Tibial nerve (tissue), 4 donors: ENCODE measurements at regions not wholly inside any gene's neighbourhood (a gene's known extent, or its start where the extent isn't known, plus 50 kb on each side); places are given as distances from the start of the nearest gene placed in this dataset.

Source experiments
- DNase-seq, 2 donors: peaks; one replicate each; pipeline ENCODE4 v3.0.0-alpha.2; 2019; ENCODE audit warnings: low spot score in 2 of 2
- H3K27ac ChIP-seq, 4 donors: fragments of 200-600 bp; sonication (generic) in 3 of 4; one replicate each; pipeline ENCODE4 v1.5.1; 2017 to 2019; ENCODE audit warnings: mild to moderate bottlenecking in 1 of 4
- H3K27me3 ChIP-seq, 2 donors: fragments of 200-600 bp; sonication (generic) in 1 of 2; one replicate each; pipeline versions ENCODE4 v1.5.1 to v1.6.0; 2017 to 2019
- H3K36me3 ChIP-seq, 3 donors: fragments of 200-600 bp; sonication (generic); one replicate each; pipeline ENCODE4 v1.5.1; 2018 to 2019
- H3K4me1 ChIP-seq, 4 donors: fragments of 200-600 bp; sonication (generic) in 3 of 4; one replicate each; pipeline ENCODE4 v1.5.1; 2017 to 2019
- H3K4me3 ChIP-seq, 4 donors: fragments of 200-600 bp; sonication (generic) in 3 of 4; one replicate each; pipeline ENCODE4 v1.5.1; 2017 to 2019; ENCODE audit warnings: mild to moderate bottlenecking in 1 of 4, moderate library complexity in 1 of 4
- H3K9me3 ChIP-seq, 4 donors: fragments of 200-600 bp; sonication (generic) in 3 of 4; one replicate each; pipeline ENCODE4 v1.5.1; 2017 to 2019
- EP300 ChIP-seq, 2 donors: sonication (generic); formaldehyde crosslinking; IDR thresholded peaks; one replicate each; pipeline ENCODE4 v1.6.1; 2017; ENCODE audit warnings: antibody characterized with exemption in 2 of 2, mild to moderate bottlenecking in 1 of 2
- POLR2A ChIP-seq, 2 donors: fragments of 450-650 bp; IDR thresholded peaks; one replicate each; pipeline ENCODE4 v1.6.1; 2017; ENCODE audit warnings: antibody characterized with exemption in 2 of 2, mild to moderate bottlenecking in 2 of 2, moderate library complexity in 2 of 2
- WGBS, 2 donors: methylation state at CpG; one replicate each; pipeline ENCODE4 v1.1.5; 2018; 5-methylcytosine and 5-hydroxymethylcytosine counted together
- TF ChIP-seq, protein P1 (sequence below), 5 experiments: fragments of 200-600 bp in 3 of 5; fragments of 450-650 bp in 2 of 5; sonication (generic) in 3 of 5; IDR thresholded peaks; one replicate each; pipeline ENCODE4 v1.5.1; 2016 to 2019; ENCODE audit warnings: antibody characterized with exemption in 5 of 5, mild to moderate bottlenecking in 3 of 5, moderate library complexity in 2 of 5

DNA sequence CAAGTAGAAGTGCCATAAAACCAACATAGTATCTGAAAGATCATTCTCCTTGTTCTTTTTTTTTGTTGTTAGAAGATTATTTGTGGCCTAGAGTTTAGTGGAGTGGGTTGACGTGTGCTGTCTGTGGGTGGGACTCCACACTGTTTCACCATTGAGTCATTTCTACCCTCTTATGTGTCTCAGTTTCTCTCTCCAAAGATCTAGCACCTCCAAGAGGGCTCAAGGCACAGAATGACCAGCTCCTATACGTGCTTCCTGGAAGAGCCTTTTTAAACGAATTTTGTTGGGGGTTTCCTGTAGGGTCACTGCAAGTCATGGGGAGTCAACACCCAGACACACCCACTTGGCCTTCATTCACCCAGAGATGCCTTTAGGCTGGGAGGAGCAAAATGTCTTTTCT, 150.1 kb downstream of the KLF8 start:
- no peaks in the 10 kb centered on the region for H3K36me3 ChIP-seq
- no peak overlapping the region for H3K4me3 ChIP-seq
- no peak overlapping the region for H3K27ac ChIP-seq
- no peaks in the 10 kb centered on the region for H3K4me1 ChIP-seq
- WGBS, 2 donors, result 40 to 42% methylated on average over 3 of the region's 3 CpGs
- no peaks in the 10 kb centered on the region for H3K27me3 ChIP-seq
- H3K9me3 ChIP-seq, result no peaks in the 10 kb centered on the region
- no peak for TF ChIP-seq EP300 (IDR thresholded peaks at IDR 0.05)
- TF ChIP-seq, protein P1, sequence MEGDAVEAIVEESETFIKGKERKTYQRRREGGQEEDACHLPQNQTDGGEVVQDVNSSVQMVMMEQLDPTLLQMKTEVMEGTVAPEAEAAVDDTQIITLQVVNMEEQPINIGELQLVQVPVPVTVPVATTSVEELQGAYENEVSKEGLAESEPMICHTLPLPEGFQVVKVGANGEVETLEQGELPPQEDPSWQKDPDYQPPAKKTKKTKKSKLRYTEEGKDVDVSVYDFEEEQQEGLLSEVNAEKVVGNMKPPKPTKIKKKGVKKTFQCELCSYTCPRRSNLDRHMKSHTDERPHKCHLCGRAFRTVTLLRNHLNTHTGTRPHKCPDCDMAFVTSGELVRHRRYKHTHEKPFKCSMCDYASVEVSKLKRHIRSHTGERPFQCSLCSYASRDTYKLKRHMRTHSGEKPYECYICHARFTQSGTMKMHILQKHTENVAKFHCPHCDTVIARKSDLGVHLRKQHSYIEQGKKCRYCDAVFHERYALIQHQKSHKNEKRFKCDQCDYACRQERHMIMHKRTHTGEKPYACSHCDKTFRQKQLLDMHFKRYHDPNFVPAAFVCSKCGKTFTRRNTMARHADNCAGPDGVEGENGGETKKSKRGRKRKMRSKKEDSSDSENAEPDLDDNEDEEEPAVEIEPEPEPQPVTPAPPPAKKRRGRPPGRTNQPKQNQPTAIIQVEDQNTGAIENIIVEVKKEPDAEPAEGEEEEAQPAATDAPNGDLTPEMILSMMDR (IDR thresholded peaks at IDR 0.05), result no peak
- TF ChIP-seq POLR2A (IDR thresholded peaks at IDR 0.05), result no peak
- no peak for DNase-seq

DNA sequence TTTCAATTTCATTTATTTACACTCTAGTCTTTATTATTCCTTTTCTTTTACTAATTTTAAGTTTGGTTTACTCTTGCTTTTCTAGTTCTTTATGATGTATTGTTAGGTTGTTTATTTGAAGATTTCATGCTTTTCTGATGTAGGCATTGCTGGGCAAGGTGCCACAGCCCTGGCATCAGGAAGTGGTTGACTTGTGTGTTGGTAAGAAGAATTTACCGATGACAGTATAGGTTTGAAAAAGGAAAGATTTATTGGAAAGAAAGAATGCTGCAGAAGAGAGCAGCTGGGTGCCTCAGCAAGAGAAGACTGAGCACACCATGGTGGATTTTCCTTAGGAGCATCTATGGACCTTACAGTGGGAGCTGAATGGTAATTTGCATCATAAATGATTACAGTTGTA, 153.2 kb downstream of the KLF8 start:
- 74 to 80% methylated on average over 1 of the region's 1 CpG for WGBS, 2 donors
- DNase-seq, result no peak
- no peak overlapping the region for H3K4me3 ChIP-seq
- H3K9me3 ChIP-seq, result no peaks in the 10 kb centered on the region
- no peaks in the 10 kb centered on the region for H3K4me1 ChIP-seq
- no peaks in the 10 kb centered on the region for H3K36me3 ChIP-seq
- H3K27me3 ChIP-seq, result no peaks in the 10 kb centered on the region
- no peak overlapping the region for H3K27ac ChIP-seq
- TF ChIP-seq POLR2A (IDR thresholded peaks at IDR 0.05) (no peak), EP300 (IDR thresholded peaks at IDR 0.05) (no peak)

DNA sequence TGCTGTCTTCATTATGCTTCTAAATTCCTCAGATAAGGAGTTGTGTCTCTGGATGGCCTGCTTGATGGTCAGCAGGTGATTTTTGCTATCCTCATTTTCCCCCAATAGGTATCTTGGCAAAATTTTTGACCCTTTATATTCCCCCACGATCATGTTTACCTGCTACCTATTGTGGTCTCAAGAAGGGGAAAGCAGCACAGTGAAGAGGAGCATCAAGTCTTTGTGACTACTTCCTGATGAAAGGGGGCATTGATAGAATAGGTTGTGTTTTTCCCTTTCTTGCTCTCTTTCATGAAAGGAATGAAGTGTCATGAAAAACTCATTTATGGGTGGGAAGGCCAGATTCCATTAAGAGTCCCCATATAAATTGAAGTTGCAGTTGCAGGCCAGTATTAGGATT, 153.8 kb downstream of the KLF8 start:
- DNase-seq, result no peak
- Histone ChIP-seq H3K4me1 (no peaks in the 10 kb centered on the region), H3K27me3 (no peaks in the 10 kb centered on the region), H3K36me3 (no peaks in the 10 kb centered on the region), H3K4me3 (no peak overlapping the region), H3K9me3 (no peaks in the 10 kb centered on the region), H3K27ac (no peak overlapping the region)
- WGBS, 2 donors, result 33 to 59% methylated on average over 1 of the region's 1 CpG
- TF ChIP-seq EP300 (IDR thresholded peaks at IDR 0.05), result no peak
- TF ChIP-seq POLR2A (IDR thresholded peaks at IDR 0.05), result no peak
- TF ChIP-seq, protein P1 (IDR thresholded peaks at IDR 0.05), result no peak

DNA sequence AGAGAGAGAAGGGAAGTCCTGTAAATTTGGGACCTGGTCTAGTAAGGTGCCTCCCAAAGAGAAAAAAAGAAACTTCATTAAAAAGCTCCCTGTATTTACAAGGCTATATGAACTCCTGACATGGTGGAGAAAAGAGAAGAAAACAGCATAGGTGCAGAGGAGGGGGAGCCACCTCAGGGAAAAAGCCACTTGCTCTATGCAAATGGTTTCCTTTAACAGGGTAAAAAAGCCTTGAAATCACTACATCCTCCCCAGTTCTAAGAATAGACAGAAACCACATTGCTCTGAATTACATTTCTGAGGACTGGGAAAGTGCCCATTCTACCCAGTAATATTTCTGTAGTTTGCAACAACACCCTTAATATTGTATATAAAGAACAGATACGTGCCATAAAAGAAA, 165.5 kb downstream of the KLF8 start:
- Histone ChIP-seq H3K9me3 (no peaks in the 10 kb centered on the region), H3K27me3 (no peaks in the 10 kb centered on the region), H3K36me3 (no peaks in the 10 kb centered on the region), H3K4me3 (no peak overlapping the region), H3K27ac (no peak overlapping the region), H3K4me1 (no peaks in the 10 kb centered on the region)
- 60 to 76% methylated on average over 1 of the region's 1 CpG for WGBS, 2 donors
- no peak for DNase-seq
- TF ChIP-seq EP300 (IDR thresholded peaks at IDR 0.05) (no peak), POLR2A (IDR thresholded peaks at IDR 0.05) (no peak)
- TF ChIP-seq, protein P1 (IDR thresholded peaks at IDR 0.05), result no peak

DNA sequence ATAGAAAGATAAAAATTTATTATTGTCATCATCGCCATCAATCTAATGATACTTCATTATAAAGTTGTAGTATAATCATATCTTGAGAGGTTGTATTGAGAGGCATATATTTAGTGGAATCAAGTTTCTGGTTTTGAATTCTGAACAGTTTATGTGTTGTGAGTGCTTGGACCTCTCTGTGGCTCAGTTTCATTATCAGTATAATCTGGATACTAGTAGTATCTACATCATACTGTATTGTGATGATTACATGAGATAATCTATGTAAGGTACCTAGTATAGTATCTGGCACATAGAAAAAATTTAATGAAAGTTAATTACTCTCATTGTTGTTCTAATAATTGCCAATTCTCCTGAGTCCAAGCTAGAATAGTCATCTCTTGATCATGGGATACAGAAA, 161.2 kb upstream of the UBQLN2 start:
- 85 to 96% methylated on average over 1 of the region's 1 CpG for WGBS, 2 donors

More for the DNA sequence above, 161.2 kb upstream of the UBQLN2 start:
- no peaks in the 10 kb centered on the region for H3K9me3 ChIP-seq
- H3K36me3 ChIP-seq, result no peaks in the 10 kb centered on the region
- H3K4me3 ChIP-seq, result no peak overlapping the region
- no peak overlapping the region for H3K27ac ChIP-seq
- no peaks in the 10 kb centered on the region for H3K27me3 ChIP-seq
- TF ChIP-seq EP300 (IDR thresholded peaks at IDR 0.05) (no peak), POLR2A (IDR thresholded peaks at IDR 0.05) (no peak)
- TF ChIP-seq, protein P1 (IDR thresholded peaks at IDR 0.05), result no peak
- H3K4me1 ChIP-seq, result no peaks in the 10 kb centered on the region
- DNase-seq, result no peak
